PC-9 (cell line): ENCODE measurements at regions not wholly inside any gene's neighbourhood (a gene's known extent, or its start where the extent isn't known, plus 50 kb on each side); places are given as distances from the start of the nearest gene placed in this dataset.

ENCODE experiments used
- CTCF ChIP-seq: fragments of 200-600 bp; sonication (generic); conservative IDR thresholded peaks from 2 replicates; pipeline ENCODE4 v1.6.1; 2017; ENCODE audit warnings: mixed run types, antibody characterized with exemption, mild to moderate bottlenecking, moderate library complexity
- EZH2 ChIP-seq: fragments of 200-600 bp; sonication (generic); IDR thresholded peaks from 2 replicates; pipeline ENCODE4 v1.8.0; 2017; ENCODE audit warnings: antibody characterized with exemption, low read depth

GRCh38 chr5:128757196-128757959, 207.9 kb upstream of the SLC27A6 start:
- TF ChIP-seq EZH2 = no peak
- TF ChIP-seq CTCF = no peak
